Heart left ventricle (tissue), 16 donors: ENCODE measurements at regions not wholly inside any gene's neighbourhood (a gene's known extent, or its start where the extent isn't known, plus 50 kb on each side); places are given as distances from the start of the nearest gene placed in this dataset.

Experiments used
- ATAC-seq, 4 donors: fragments of 200-7000 bp; cut with Tn5 transposase; one replicate each; pipeline ENCODE4 v1.9.1; 2020 to 2022; ENCODE audit warnings: moderate library complexity in 4 of 4, mild to moderate bottlenecking in 3 of 4, moderate number of reproducible peaks in 1 of 4
- DNase-seq, 5 donors: peaks; one replicate each; pipeline ENCODE4 v3.0.0-alpha.2; 2020
- H3K27ac ChIP-seq, 12 donors: fragments of 200-600 bp; sonication (generic) in 4 of 12; one replicate each; pipeline versions ENCODE4 v1.5.0 to v1.8.0; 2016 to 2022; ENCODE audit warnings: mild to moderate bottlenecking in 2 of 12
- H3K27me3 ChIP-seq, 9 donors: fragments of 200-600 bp; sonication (generic) in 2 of 9; one replicate each; pipeline versions ENCODE4 v1.5.1 to v1.8.0; 2016 to 2022; ENCODE audit warnings: mild to moderate bottlenecking in 3 of 9
- H3K36me3 ChIP-seq, 9 donors: fragments of 200-600 bp; sonication (generic) in 2 of 9; one replicate each; pipeline versions ENCODE4 v1.5.0 to v1.8.0; 2018 to 2022; ENCODE audit warnings: mild to moderate bottlenecking in 2 of 9
- H3K4me1 ChIP-seq, 12 donors: fragments of 200-600 bp; sonication (generic) in 4 of 12; one replicate each; pipeline versions ENCODE4 v1.5.0 to v1.8.0; 2016 to 2022; ENCODE audit warnings: mild to moderate bottlenecking in 3 of 12
- H3K4me3 ChIP-seq, 12 donors: fragments of 200-600 bp; sonication (generic) in 4 of 12; one replicate each; pipeline versions ENCODE4 v1.5.0 to v1.8.0; 2017 to 2022; ENCODE audit warnings: mild to moderate bottlenecking in 9 of 12, moderate library complexity in 4 of 12
- H3K9me3 ChIP-seq, 12 donors: fragments of 200-600 bp; sonication (generic) in 4 of 12; one replicate each; pipeline versions ENCODE4 v1.5.0 to v1.8.0; 2016 to 2022; ENCODE audit warnings: mild to moderate bottlenecking in 1 of 12
- POLR2A ChIP-seq, 2 donors: fragments of 450-650 bp; IDR thresholded peaks; one replicate each; pipeline ENCODE4 v1.6.1; 2017; ENCODE audit warnings: antibody characterized with exemption in 2 of 2, mild to moderate bottlenecking in 2 of 2, moderate library complexity in 2 of 2
- WGBS, 4 donors: extraction: QIAGEN DNeasy Blood & Tissue Kit in 2 of 4; methylation state at CpG; one replicate each; pipeline versions ENCODE4 v1.1.5 to v1.1.7; 2013 to 2018; 5-methylcytosine and 5-hydroxymethylcytosine counted together
- intact Hi-C, 10 donors: fragments of 100-400 bp; cut with DNase I; formaldehyde crosslinking; loops; one replicate each; pipeline versions ENCODE4 v1.11.1 to v1.14.2; 2022
- TF ChIP-seq, protein P1 (sequence below), 12 donors: fragments of 200-600 bp; sonication (generic) in 4 of 12; IDR thresholded peaks; one replicate each; pipeline versions ENCODE4 v1.5.0 to v1.8.0; 2018 to 2022; ENCODE audit warnings: antibody characterized with exemption in 12 of 12, mild to moderate bottlenecking in 5 of 12
- donor health status: ischemic (EF 13 %, LVEDD 7.1; RV severe dilation, severe dysfunction).
- donor health status: healthy with polysubstance abuse.
- donor health status: DM: no; HTN: yes; CAD: no.
- donor health status: DM: no; HTN: no; CAD: no.
- donor health status: ischemic (EF 25% LVEDD 6.9; RV normal size, moderate dysfunction).
- donor health status: ischemic (EF 25% LVEDD 5.7; RV mildly dilated, moderate dysfunction).
- donor health status: healthy.
- donor health status: DM: yes; HTN: yes; CAD: no.
- donor health status: ischemic (EF 35%, LVEDD 5.7; RV mildly dilated, moderate dysfunction).
- donor health status: nonischemic (EF 11% LVEDD 7.7; RV severe dilation, severe dysfunction).
- donor health status: DM: yes; HTN: yes; CAD: no.
- donor health status: PGD.
- donor health status: ischemic (EF 29% LVEDD 5.4; RV normal size, mild dysfunction).
- donor health status: nonischemic (EF 23%, LVEDD 6.1; RV moderate dilation, normal function).

DNA sequence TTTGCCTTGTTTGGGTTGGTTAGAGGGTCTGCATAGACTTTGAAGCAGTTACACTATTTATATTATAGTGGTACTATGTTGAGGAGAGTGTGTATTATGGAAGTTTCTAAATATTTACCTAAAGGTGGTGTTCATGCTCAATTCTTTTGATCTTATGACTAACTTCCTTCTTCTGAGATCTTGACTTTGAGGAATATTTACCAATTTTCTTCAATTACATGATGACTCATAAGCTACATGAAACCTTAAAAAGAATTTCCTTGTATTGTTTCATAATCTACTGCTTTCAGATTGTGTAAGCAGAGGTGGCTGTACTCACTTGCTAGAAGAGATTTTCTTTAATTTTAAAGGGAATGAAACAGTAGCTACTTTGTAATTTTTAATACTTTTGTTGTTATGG is 276.1 kb downstream of the TAF11L14 start:
- intact Hi-C loops: no loop called here
- TF ChIP-seq POLR2A (IDR thresholded peaks at IDR 0.05): no peak
- TF ChIP-seq, protein P1, sequence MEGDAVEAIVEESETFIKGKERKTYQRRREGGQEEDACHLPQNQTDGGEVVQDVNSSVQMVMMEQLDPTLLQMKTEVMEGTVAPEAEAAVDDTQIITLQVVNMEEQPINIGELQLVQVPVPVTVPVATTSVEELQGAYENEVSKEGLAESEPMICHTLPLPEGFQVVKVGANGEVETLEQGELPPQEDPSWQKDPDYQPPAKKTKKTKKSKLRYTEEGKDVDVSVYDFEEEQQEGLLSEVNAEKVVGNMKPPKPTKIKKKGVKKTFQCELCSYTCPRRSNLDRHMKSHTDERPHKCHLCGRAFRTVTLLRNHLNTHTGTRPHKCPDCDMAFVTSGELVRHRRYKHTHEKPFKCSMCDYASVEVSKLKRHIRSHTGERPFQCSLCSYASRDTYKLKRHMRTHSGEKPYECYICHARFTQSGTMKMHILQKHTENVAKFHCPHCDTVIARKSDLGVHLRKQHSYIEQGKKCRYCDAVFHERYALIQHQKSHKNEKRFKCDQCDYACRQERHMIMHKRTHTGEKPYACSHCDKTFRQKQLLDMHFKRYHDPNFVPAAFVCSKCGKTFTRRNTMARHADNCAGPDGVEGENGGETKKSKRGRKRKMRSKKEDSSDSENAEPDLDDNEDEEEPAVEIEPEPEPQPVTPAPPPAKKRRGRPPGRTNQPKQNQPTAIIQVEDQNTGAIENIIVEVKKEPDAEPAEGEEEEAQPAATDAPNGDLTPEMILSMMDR (IDR thresholded peaks at IDR 0.05): no peak

DNA sequence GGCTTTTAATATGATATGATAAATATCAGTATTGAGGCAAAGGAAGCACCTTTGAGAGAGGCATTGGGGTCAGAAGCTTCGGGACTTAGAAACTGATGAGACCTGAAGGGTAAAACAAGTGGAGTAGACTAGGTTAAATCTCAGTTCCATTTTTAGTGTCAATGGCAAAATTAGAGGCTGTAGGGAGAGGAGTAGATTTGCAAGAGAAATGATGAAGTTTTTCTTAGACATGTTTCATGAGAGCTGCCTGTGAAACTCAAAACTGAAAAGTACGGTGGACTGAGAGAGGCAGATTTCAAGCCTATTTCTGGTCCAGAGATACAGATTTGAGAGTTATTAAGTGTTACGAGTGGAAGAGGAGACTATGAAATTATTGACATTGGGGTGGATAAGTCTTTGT is 278.5 kb downstream of the TAF11L14 start:
- intact Hi-C loops: no loop called here
- 74 to 85% (median 78%) methylated on average over 3 of the region's 3 CpGs for WGBS, 4 donors
- H3K9me3 ChIP-seq: no peaks in the 10 kb centered on the region
- H3K4me1 ChIP-seq: peaks cover 0 to 4% (median 0%) of the 10 kb centered on the region in 12 donors
- H3K27me3 ChIP-seq: no peaks in the 10 kb centered on the region
- no peak overlapping the region for H3K4me3 ChIP-seq
- no peak overlapping the region for H3K27ac ChIP-seq
- H3K36me3 ChIP-seq: no peaks in the 10 kb centered on the region
- ATAC-seq (no peak), DNase-seq (no peak)
- TF ChIP-seq, protein P1 (IDR thresholded peaks at IDR 0.05): no peak
- no peak for TF ChIP-seq POLR2A (IDR thresholded peaks at IDR 0.05)

More for the DNA sequence above, 276.1 kb downstream of the TAF11L14 start:
- H3K27me3 ChIP-seq: no peaks in the 10 kb centered on the region
- H3K9me3 ChIP-seq: peaks cover 0 to under 1% (median 0%) of the 10 kb centered on the region in 12 donors
- DNase-seq (no peak), ATAC-seq (no peak)
- H3K4me1 ChIP-seq: peaks cover 0 to 4% (median 0%) of the 10 kb centered on the region in 12 donors
- no peak overlapping the region for H3K27ac ChIP-seq
- H3K36me3 ChIP-seq: no peaks in the 10 kb centered on the region
- no peak overlapping the region for H3K4me3 ChIP-seq

DNA sequence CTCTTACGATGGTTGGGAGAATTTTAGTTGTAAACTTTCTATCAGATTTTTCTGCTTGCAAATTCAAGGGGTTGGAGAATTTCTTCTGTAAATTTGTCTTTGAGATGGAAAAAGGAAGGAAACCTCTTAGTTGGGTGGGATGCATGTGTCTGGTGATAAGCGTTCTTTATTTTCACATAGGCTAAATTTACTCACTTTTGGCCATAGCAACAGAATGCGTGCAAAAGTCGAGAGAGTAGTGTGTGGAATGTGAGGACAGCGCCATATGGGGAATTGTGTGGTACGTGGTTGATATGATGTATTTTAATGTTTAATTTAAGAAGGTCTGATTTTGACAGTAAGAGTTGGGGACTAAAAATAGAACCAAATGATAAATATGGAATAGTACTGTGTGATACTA is 282.2 kb downstream of the TAF11L14 start:
- H3K36me3 ChIP-seq: no peaks in the 10 kb centered on the region
- no peak overlapping the region for H3K27ac ChIP-seq
- no peaks in the 10 kb centered on the region for H3K27me3 ChIP-seq
- no peaks in the 10 kb centered on the region for H3K9me3 ChIP-seq
- 59 to 70% (median 63%) methylated on average over 6 of the region's 6 CpGs for WGBS, 4 donors
- intact Hi-C loops: no loop called here
- ATAC-seq (no peak), DNase-seq (no peak)
- TF ChIP-seq, protein P1 (IDR thresholded peaks at IDR 0.05): no peak
- TF ChIP-seq POLR2A (IDR thresholded peaks at IDR 0.05): no peak
- H3K4me3 ChIP-seq: no peak overlapping the region
- no peaks in the 10 kb centered on the region for H3K4me1 ChIP-seq

DNA sequence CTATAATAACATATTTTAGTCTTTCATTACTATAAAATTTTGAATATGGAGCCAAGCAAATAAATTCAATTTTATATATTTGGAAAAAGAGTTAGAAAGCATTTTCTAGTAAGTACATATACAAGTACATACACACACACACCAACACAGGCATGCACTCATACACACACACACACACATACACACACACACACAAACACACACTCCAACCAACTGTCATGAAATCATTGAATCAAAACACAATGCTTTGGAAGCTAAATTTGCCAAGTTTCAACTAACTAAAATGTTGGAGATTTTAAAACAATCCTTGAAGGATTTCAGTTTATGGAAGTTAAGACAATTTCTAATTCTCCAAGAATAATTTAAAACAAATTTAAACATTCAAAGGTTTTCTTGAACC is 283.2 kb downstream of the TAF11L14 start:
- Histone ChIP-seq H3K27ac (no peak overlapping the region), H3K36me3 (no peaks in the 10 kb centered on the region), H3K4me3 (no peak overlapping the region), H3K27me3 (no peaks in the 10 kb centered on the region), H3K4me1 (no peaks in the 10 kb centered on the region), H3K9me3 (no peaks in the 10 kb centered on the region)
- no peak for TF ChIP-seq POLR2A (IDR thresholded peaks at IDR 0.05)
- TF ChIP-seq, protein P1 (IDR thresholded peaks at IDR 0.05): no peak
- DNase-seq (no peak), ATAC-seq (no peak)
- intact Hi-C loops: no loop called here
